GM12874 (cell line): ENCODE measurements at regions not wholly inside any gene's neighbourhood (a gene's known extent, or its start where the extent isn't known, plus 50 kb on each side); places are given as distances from the start of the nearest gene placed in this dataset.

Experiments
- CTCF ChIP-seq: IDR thresholded peaks from 2 replicates; pipeline ENCODE4 v1.5.1; 2011; ENCODE audit warnings: low read depth, mild to moderate bottlenecking, control low read depth, low read length, moderate library complexity; ENCODE audit not compliant: insufficient read depth

- no peak for TF ChIP-seq CTCF
These were observed 1120.5 kb downstream of the ADGRL3 start for GRCh38 chr4:62320612-62321011.

GRCh38 chr4:62302710-62303109 lies 1102.6 kb downstream of the ADGRL3 start:
- no peak for TF ChIP-seq CTCF

- TF ChIP-seq CTCF = no peak
These were observed 1101.4 kb downstream of the ADGRL3 start for GRCh38 chr4:62301500-62301899.

- no peak for TF ChIP-seq CTCF
These were observed 1093.4 kb downstream of the ADGRL3 start for GRCh38 chr4:62293551-62293950.

- TF ChIP-seq CTCF = no peak
These were observed 1092.8 kb downstream of the ADGRL3 start for GRCh38 chr4:62292911-62293310.

GRCh38 chr4:62288808-62289541 lies 1088.8 kb downstream of the ADGRL3 start:
- TF ChIP-seq CTCF = no peak

GRCh38 chr4:62285026-62285425 lies 1084.9 kb downstream of the ADGRL3 start:
- no peak for TF ChIP-seq CTCF

- TF ChIP-seq CTCF = no peak
These were observed 1079.6 kb downstream of the ADGRL3 start for GRCh38 chr4:62279689-62280088.
